ENCODE measurements at regions not wholly inside any gene's neighbourhood (a gene's known extent, or its start where the extent isn't known, plus 50 kb on each side); places are given as distances from the start of the nearest gene placed in this dataset.
"Not testable (repeated sequence)": the region's sequence is repeated elsewhere in the genome, so short reads cannot be mapped to it uniquely, and the experiment has no call there.

DNA sequence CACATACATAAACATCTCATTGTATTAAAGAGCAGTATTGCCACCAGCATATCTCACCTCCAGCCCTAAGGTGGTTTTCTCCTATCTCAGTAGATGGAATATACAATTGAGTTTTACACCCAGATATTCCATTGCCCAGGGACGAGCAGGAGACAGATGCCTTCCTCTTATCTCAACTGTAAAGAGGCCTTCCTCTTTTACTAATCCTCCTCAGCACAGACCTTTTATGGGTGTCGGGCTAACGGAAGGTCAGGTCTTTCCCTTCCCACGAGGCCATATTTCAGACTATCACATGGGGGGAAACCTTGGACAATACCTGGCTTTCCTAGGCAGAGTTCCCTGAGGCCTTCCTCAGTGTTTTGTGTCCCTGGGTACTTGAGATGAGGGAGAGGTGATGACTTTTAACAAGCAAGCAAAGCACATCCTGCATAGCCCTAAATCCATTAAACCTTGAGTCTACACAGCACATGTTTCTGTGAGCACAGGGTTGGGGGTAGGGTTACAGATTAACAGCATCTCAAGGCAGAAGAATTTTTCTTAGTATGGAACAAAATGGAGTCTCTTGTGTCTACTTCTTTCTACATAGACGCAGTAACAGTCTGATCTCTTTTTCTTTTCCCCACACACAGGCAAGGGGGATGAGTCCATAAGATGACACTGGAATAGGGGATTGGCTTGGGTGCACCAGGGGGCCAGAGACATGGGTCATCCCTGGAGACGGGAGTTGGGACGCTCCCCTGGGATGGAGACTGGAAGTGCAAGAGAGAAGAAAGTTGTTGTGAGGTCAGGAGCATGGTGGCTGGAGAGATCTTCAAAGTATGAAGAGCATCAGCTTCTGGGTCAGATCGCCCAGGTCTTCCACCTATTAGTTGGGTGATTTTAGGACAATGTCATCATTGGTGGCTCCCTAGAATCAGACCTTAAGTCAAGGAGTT is 82.5 kb upstream of the ADGRA3 start:
- H3K9me3 ChIP-seq; POLR2A ChIA-PET; ATAC-seq; FAIRE-seq; H3K4me3 ChIP-seq; DNase-seq (ENCODE audit: low read depth in 1 of 2, low spot score in 1 of 2); H3K4me2 ChIP-seq; H3K4me1 ChIP-seq; CTCF ChIA-PET; H3K27ac ChIP-seq: not testable (repeated sequence)
- WGBS (ENCODE audit: missing lambda C conversion rate) = 56% methylated on average over 8 of the region's 8 CpGs

DNA sequence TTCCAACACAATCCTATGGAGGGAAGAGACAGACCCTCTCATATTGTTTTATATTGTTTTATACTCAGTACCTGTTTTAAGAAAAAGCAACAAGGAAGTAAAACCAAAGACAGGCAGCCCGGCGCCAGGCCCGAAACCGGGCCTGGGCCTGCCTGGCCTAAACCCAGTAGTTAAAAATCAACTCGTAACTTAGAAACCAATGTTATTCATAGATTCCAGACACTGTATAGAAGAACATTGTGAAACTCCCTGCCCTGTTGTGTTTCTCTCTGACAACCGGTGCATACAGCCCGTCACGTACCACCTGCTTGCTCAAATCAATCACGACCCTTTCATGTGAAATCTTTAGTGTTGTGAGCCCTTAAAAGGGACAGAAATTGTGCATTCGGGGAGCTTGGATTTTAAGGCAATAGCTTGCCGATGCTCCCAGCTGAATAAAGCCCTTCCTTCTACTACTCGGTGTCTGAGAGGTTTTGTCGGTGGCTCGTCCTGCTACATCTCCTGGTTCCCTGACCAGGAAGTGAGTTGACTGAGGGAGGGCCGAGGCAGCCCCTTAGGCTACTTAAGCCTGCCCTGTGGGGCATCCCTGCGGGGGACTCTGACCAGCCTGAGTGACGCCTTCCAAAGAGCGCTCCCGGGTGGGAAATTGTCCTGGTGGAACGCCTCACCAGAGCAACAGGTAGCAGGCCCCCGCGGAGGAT is 83.5 kb upstream of the ADGRA3 start:
- DNase-seq (ENCODE audit: low read depth in 1 of 2, low spot score in 1 of 2) = not testable (repeated sequence)

GRCh38 chr4:22599929-22600432 is 84.1 kb upstream of the ADGRA3 start:
- H3K9me3 ChIP-seq; CTCF ChIA-PET; DNase-seq (ENCODE audit: low read depth in 1 of 2, low spot score in 1 of 2); POLR2A ChIA-PET; ATAC-seq; H3K4me1 ChIP-seq; H3K27ac ChIP-seq; FAIRE-seq; H3K4me3 ChIP-seq; H3K4me2 ChIP-seq: not testable (repeated sequence)
- 34% methylated on average over 4 of the region's 8 CpGs for WGBS (ENCODE audit: missing lambda C conversion rate)

More for the DNA sequence above, 83.5 kb upstream of the ADGRA3 start:
- ATAC-seq, H3K27ac ChIP-seq, H3K9me3 ChIP-seq, H3K4me3 ChIP-seq, CTCF ChIA-PET, POLR2A ChIA-PET, H3K4me1 ChIP-seq, FAIRE-seq, H3K4me2 ChIP-seq: not testable (repeated sequence)
- WGBS (ENCODE audit: missing lambda C conversion rate) = 72% methylated on average over 10 of the region's 22 CpGs

DNA sequence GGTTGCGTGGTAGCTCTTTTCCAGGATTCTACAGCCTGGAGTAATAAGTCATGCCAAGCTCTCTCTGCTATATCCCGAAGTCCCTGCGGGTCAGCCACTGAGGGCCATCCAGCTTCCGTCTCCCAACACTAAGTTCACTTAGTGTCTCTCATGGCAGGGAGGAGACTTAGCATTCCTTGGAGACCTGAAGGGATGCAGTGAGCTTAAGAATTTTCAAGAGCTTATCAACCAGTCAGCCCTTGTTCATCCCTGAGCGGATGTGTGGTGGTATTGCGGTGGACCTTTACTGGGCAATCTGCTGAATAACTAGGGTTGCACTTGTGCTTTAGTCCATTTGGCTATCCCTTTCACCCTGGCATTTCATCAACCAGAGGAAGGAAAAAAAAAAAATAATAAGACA is 85.8 kb upstream of the ADGRA3 start:
- WGBS (ENCODE audit: missing lambda C conversion rate) = no CpG with 5 or more reads among the region's 6 CpGs
- FAIRE-seq; H3K4me3 ChIP-seq; H3K4me2 ChIP-seq; H3K9me3 ChIP-seq; H3K4me1 ChIP-seq; DNase-seq (ENCODE audit: low read depth in 1 of 2, low spot score in 1 of 2); POLR2A ChIA-PET; ATAC-seq; H3K27ac ChIP-seq: not testable (repeated sequence)
- CTCF ChIA-PET = interaction anchor here (0.7 kb wide), 1 partner anchor 146 kb away, joined by 3 read pairs; no protein-coding TSS in a partner anchor

GRCh38 chr4:22607382-22607781 is 85.4 kb upstream of the GBA3 start:
- ChIA-PET CTCF (interaction anchor here (1.1 to 2.0 kb wide), 2 partner anchors 196 to 200 kb away, joined by 3 to 4 read pairs; no protein-coding TSS in a partner anchor), POLR2A (no interaction called here)
- H3K9me3 ChIP-seq = no peaks in the 10 kb centered on the region
- peak; percentile 88 to 93 for ATAC-seq
- FAIRE-seq = no peak
- H3K4me2 ChIP-seq = no peak overlapping the region
- TF ChIP-seq HOXB5 (CRISPR knock-in tag; IDR thresholded peaks at IDR 0.05) (no peak), RAD21 (conservative IDR thresholded peaks at IDR 0.05 in 1 of 2, IDR thresholded peaks at IDR 0.05 in 1 of 2) (peak in 1 of 2 experiments; percentile 42; a peak in 2 of 5 replicates)
- no peak overlapping the region for H3K4me3 ChIP-seq
- DNase-seq (ENCODE audit: low read depth in 1 of 2, low spot score in 1 of 2) = peak; percentile 8 to 38
- no peaks in the 10 kb centered on the region for H3K4me1 ChIP-seq
- WGBS (ENCODE audit: missing lambda C conversion rate) = 30% methylated on average over 2 of the region's 3 CpGs
- H3K27ac ChIP-seq = no peak overlapping the region

DNA sequence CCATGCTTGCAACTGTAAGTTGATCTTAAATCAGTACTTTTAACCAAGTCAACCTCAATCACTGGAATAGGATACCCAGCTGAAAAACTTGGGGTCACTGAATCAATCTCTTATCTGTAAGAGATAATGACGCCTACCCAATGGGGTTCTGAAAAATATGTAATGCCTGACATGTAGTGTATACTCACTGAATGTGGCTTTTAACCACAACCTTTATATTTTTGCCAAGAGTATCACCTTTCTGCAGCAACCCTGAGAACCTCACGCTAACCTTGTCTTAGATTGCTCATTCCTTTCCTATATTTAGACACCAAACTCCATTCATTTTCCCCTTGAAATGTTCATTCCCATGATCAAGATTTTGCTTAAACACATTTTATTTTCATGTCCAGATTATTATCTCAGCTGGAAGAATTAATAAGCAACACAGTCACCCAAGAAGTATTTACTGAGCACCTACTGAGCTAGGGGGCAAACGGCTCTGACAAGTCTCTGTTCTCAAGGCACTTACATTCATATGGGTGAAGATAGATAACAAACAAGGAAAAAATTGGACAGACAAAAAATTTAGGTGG is 82.7 kb upstream of the GBA3 start:
- H3K27ac ChIP-seq; H3K4me1 ChIP-seq; CTCF ChIA-PET; ATAC-seq; FAIRE-seq; POLR2A ChIA-PET; H3K4me3 ChIP-seq; H3K9me3 ChIP-seq; DNase-seq (ENCODE audit: low read depth in 1 of 2, low spot score in 1 of 2); H3K4me2 ChIP-seq: not testable (repeated sequence)
- 7% methylated on average over 3 of the region's 3 CpGs for WGBS (ENCODE audit: missing lambda C conversion rate)

DNA sequence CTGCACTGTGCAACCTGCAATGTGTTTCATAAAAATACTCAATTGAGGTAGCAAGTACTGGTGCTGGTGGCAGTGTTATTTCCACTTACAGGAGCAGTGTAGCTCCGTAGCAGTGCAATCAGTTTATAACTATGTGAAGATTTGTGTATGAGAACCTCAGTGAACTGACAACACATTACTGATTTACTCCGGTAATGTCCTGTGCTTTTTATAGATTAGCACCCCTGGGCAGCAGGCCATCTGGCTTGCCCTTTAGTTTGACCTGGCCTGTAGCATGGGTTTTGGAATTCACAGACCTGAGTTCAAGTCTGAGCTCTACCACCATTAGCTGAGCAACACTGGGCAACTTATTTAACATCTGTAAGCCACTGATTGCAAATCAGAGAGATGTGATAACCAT is 78.6 kb upstream of the GBA3 start:
- no peak overlapping the region for H3K4me3 ChIP-seq
- no peak overlapping the region for H3K4me2 ChIP-seq
- no peak overlapping the region for H3K27ac ChIP-seq
- FAIRE-seq (no peak), ATAC-seq (no peak), DNase-seq (ENCODE audit: low read depth in 1 of 2, low spot score in 1 of 2) (no peak)
- no peak for TF ChIP-seq CEBPB (IDR thresholded peaks at IDR 0.05)
- TF ChIP-seq TFCP2L1 (CRISPR knock-in tag; IDR thresholded peaks at IDR 0.05) = no peak
- TF ChIP-seq HOXA7 (CRISPR knock-in tag; IDR thresholded peaks at IDR 0.05) = no peak
- TF ChIP-seq, protein P1, sequence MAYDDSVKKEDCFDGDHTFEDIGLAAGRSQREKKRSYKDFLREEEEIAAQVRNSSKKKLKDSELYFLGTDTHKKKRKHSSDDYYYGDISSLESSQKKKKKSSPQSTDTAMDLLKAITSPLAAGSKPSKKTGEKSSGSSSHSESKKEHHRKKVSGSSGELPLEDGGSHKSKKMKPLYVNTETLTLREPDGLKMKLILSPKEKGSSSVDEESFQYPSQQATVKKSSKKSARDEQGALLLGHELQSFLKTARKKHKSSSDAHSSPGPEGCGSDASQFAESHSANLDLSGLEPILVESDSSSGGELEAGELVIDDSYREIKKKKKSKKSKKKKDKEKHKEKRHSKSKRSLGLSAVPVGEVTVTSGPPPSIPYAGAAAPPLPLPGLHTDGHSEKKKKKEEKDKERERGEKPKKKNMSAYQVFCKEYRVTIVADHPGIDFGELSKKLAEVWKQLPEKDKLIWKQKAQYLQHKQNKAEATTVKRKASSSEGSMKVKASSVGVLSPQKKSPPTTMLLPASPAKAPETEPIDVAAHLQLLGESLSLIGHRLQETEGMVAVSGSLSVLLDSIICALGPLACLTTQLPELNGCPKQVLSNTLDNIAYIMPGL (CRISPR knock-in tag; IDR thresholded peaks at IDR 0.05; ENCODE audit: borderline replicate concordance) = no peak
- TF ChIP-seq KDM1A (IDR thresholded peaks at IDR 0.05; ENCODE audit: low read depth) = no peak
- no peaks in the 10 kb centered on the region for H3K4me1 ChIP-seq
- no peaks in the 10 kb centered on the region for H3K9me3 ChIP-seq
- CTCF ChIA-PET = no interaction called here
- WGBS (ENCODE audit: missing lambda C conversion rate) = 56% methylated on average over 2 of the region's 2 CpGs
- POLR2A ChIA-PET = no interaction called here
